ENCODE measurements at regions not wholly inside any gene's neighbourhood (a gene's known extent, or its start where the extent isn't known, plus 50 kb on each side); places are given as distances from the start of the nearest gene placed in this dataset.
"Not testable (repeated sequence)": the region's sequence is repeated elsewhere in the genome, so short reads cannot be mapped to it uniquely, and the experiment has no call there.

GRCh38 chr12:126282691-126283090 lies 1217.5 kb downstream of the AACS start:
- Mint-ChIP-seq H3K27ac (no peak overlapping the region), H3K9me3 (peaks cover 8% of the 10 kb centered on the region), H3K4me1 (no peaks in the 10 kb centered on the region), H3K36me3 (ENCODE audit: low read depth) (no peaks in the 10 kb centered on the region), H3K4me3 (no peak overlapping the region), H3K27me3 (no peaks in the 10 kb centered on the region)
- ATAC-seq (no peak), DNase-seq (no peak)

DNA sequence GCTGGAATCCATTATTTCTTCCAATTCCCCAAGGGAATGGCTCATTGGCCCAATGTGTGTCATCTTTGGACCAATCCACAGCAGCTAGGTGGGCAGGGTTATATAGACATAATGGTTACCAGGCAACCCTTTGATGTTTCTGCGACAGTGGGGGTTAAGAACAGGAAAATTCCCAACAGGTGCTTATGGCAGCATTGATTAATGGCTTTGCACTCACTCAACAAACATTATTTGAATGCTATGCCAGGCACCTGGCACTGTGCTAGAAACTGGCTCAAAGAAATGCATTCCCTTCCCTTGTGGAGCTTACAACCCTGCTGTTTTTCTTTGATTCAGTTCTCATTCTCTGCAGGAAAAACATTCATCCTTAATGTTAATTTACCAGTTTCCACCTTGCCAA lies 1221.0 kb downstream of the AACS start:
- no peaks in the 10 kb centered on the region for H3K36me3 Mint-ChIP-seq (ENCODE audit: low read depth)
- H3K27ac Mint-ChIP-seq, result no peak overlapping the region
- H3K4me3 Mint-ChIP-seq, result no peak overlapping the region
- no peaks in the 10 kb centered on the region for H3K4me1 Mint-ChIP-seq
- DNase-seq (no peak), ATAC-seq (no peak)
- peaks cover 14% of the 10 kb centered on the region for H3K9me3 Mint-ChIP-seq
- H3K27me3 Mint-ChIP-seq, result no peaks in the 10 kb centered on the region

DNA sequence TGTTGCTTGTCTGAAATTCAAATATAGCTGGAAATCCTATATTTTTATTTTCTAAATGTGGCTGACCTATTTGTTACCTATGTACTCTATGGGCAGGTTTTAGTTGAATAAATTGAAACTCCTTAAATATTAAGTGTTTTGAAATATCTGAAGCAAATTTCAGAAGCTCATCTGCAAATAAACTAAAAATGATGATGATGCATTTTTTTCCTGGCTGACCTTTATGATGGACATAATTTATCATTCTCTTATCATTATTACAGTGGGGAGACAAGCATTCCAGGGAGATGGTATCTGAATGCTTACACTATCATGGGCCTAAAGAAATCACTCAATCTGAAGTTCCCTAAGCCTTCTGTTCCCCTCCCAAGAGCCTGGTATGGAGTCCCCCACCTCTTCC lies 1225.2 kb downstream of the AACS start:
- Mint-ChIP-seq H3K27ac (no peak overlapping the region), H3K4me1 (no peaks in the 10 kb centered on the region), H3K4me3 (no peak overlapping the region), H3K9me3 (peaks cover 18% of the 10 kb centered on the region), H3K27me3 (no peaks in the 10 kb centered on the region), H3K36me3 (ENCODE audit: low read depth) (no peaks in the 10 kb centered on the region)
- ATAC-seq, result no peak
- DNase-seq, result no peak

DNA sequence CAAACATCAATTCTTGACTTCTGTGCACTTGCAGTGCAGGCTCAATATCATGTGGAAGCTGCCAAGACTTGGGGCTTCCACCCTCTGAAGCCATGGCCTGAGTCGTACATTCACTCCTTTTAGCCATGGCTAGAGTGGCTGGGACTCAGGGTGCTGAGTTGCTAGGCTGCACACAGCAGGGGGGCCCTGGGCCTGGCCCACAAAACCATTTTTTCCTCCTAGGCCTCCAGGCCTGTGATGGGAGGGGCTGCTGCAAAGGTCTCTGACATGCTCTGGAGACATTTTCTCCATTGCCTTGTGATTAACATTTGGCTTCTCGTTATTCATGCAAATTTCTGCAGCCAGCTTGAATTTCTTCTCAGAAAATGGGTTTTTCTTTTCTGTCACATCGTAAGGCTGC lies 1226.8 kb downstream of the AACS start:
- not testable (repeated sequence) for H3K27me3 Mint-ChIP-seq; H3K4me1 Mint-ChIP-seq; H3K27ac Mint-ChIP-seq; ATAC-seq; DNase-seq; H3K4me3 Mint-ChIP-seq; H3K36me3 Mint-ChIP-seq (ENCODE audit: low read depth)
- H3K9me3 Mint-ChIP-seq, result peaks cover 21% of the 10 kb centered on the region

DNA sequence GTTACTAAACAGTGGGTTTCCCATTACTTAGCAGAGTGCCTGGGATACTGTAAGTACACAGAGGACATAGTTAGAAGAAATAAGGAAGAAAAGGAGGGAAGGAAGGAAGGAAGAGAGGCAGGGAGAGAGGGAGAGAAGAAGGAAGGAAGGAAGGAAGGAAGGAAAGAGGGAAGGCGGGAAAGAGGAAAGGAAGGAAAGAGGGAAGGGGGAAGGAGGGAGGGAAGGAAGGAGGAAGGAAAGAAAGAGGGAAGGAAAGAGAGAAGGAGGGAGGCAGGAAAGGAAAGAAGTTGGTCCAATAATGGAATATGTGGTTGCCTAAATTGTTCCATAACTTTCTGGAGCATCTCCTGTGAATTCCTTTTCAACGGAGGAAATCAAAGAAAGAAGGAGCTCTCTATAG lies 1230.4 kb downstream of the AACS start:
- no peaks in the 10 kb centered on the region for H3K36me3 Mint-ChIP-seq (ENCODE audit: low read depth)
- no peak for ATAC-seq
- DNase-seq, result no peak
- H3K4me3 Mint-ChIP-seq, result no peak overlapping the region
- H3K9me3 Mint-ChIP-seq, result peaks cover 12% of the 10 kb centered on the region
- no peaks in the 10 kb centered on the region for H3K27me3 Mint-ChIP-seq
- H3K27ac Mint-ChIP-seq, result no peak overlapping the region
- H3K4me1 Mint-ChIP-seq, result no peaks in the 10 kb centered on the region

- Mint-ChIP-seq H3K4me1 (no peaks in the 10 kb centered on the region), H3K4me3 (no peak overlapping the region), H3K27me3 (no peaks in the 10 kb centered on the region), H3K27ac (no peak overlapping the region), H3K9me3 (peaks cover 20% of the 10 kb centered on the region), H3K36me3 (ENCODE audit: low read depth) (no peaks in the 10 kb centered on the region)
- no peak for DNase-seq
- ATAC-seq, result no peak
Measured at GRCh38 chr12:126309278-126309677, 1244.0 kb downstream of the AACS start.

GRCh38 chr12:126312457-126312856 lies 1247.2 kb downstream of the AACS start:
- Mint-ChIP-seq H3K4me3 (no peak overlapping the region), H3K9me3 (peaks cover 14% of the 10 kb centered on the region), H3K4me1 (no peaks in the 10 kb centered on the region), H3K27me3 (no peaks in the 10 kb centered on the region), H3K27ac (no peak overlapping the region), H3K36me3 (ENCODE audit: low read depth) (no peaks in the 10 kb centered on the region)
- ATAC-seq (no peak), DNase-seq (no peak)

DNA sequence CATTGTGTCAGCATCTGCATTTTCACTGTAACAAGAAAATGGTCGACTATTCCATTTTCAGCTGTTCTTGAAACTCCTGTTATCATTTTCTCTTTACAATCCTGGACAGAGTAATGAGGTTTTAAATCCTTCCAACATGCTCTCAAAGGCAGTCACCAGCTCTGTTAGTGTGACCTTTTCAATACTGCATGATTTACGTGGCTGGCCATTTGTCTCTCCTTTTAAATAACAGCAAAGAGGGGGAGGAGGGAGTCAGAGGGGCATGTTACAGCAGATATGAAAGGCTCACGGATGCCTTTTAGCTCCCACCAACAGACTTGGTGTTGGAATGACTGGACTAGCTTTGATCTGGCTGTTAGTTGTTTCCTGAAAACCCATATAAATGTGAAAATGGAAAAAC lies 1251.2 kb downstream of the AACS start:
- Mint-ChIP-seq H3K4me3 (no peak overlapping the region), H3K27ac (no peak overlapping the region), H3K4me1 (no peaks in the 10 kb centered on the region), H3K36me3 (ENCODE audit: low read depth) (no peaks in the 10 kb centered on the region), H3K27me3 (no peaks in the 10 kb centered on the region), H3K9me3 (peaks cover 6% of the 10 kb centered on the region)
- ATAC-seq (no peak), DNase-seq (no peak)

GRCh38 chr12:126337556-126338441 lies 1272.6 kb downstream of the AACS start:
- peaks cover 24% of the 10 kb centered on the region for H3K9me3 Mint-ChIP-seq
- no peaks in the 10 kb centered on the region for H3K27me3 Mint-ChIP-seq
- H3K36me3 Mint-ChIP-seq (ENCODE audit: low read depth), result no peaks in the 10 kb centered on the region
- no peak for ATAC-seq
- H3K27ac Mint-ChIP-seq, result no peak overlapping the region
- H3K4me3 Mint-ChIP-seq, result no peak overlapping the region
- H3K4me1 Mint-ChIP-seq, result no peaks in the 10 kb centered on the region
- no peak for DNase-seq

DNA sequence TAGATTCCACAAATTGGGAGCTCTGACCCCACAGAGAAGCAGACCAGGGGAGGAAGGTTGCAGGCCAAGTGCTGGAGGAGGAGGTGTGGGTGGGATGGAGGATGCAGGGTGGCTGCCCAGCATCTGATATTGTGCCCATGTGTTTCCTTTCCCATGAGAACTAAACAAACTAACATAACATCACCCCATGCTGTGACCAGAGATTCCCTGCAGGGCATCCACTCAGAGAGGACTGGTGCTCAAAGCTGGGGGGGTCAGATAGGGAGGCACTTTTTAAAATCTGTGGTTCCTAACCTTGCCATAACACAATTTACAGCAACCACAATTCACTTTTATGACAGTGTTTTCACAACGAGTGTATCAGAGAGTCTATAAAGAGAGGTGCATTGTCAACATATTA lies 1277.6 kb downstream of the AACS start:
- Mint-ChIP-seq H3K27me3 (no peaks in the 10 kb centered on the region), H3K4me1 (no peaks in the 10 kb centered on the region), H3K4me3 (no peak overlapping the region), H3K27ac (no peak overlapping the region), H3K9me3 (peaks cover 23% of the 10 kb centered on the region), H3K36me3 (ENCODE audit: low read depth) (no peaks in the 10 kb centered on the region)
- ATAC-seq (no peak), DNase-seq (no peak)

GRCh38 chr12:126343321-126343720 lies 1278.1 kb downstream of the AACS start:
- H3K4me1 Mint-ChIP-seq, result no peaks in the 10 kb centered on the region
- H3K36me3 Mint-ChIP-seq (ENCODE audit: low read depth), result no peaks in the 10 kb centered on the region
- no peaks in the 10 kb centered on the region for H3K27me3 Mint-ChIP-seq
- ATAC-seq (no peak), DNase-seq (no peak)
- H3K4me3 Mint-ChIP-seq, result no peak overlapping the region
- peaks cover 24% of the 10 kb centered on the region for H3K9me3 Mint-ChIP-seq
- no peak overlapping the region for H3K27ac Mint-ChIP-seq

- peaks cover 10% of the 10 kb centered on the region for H3K9me3 Mint-ChIP-seq
- DNase-seq, result no peak
- no peaks in the 10 kb centered on the region for H3K27me3 Mint-ChIP-seq
Measured at GRCh38 chr12:126346087-126346486, 1280.9 kb downstream of the AACS start.

DNA sequence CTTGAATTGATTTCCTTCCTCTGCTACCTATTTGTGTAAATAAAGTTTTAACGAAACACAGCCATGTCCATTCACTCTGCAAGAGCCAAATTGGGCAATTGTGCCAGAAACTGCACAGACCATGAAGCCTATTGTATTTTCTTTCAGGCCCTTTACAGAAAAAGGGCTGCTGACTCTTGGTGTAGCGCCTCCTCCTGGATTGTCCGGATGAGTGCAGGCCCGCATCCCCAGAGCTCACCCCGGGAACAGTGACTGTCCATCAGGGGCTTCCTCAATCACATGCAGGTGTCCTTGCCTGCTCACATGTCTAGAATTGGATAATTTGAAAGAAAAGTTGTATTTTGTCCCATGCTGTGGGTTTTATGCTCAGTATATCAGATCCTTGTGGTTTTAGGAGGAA lies 1282.2 kb downstream of the AACS start:
- no peaks in the 10 kb centered on the region for H3K36me3 Mint-ChIP-seq (ENCODE audit: low read depth)
- no peak for ATAC-seq
- no peak overlapping the region for H3K27ac Mint-ChIP-seq
- no peak overlapping the region for H3K4me3 Mint-ChIP-seq
- DNase-seq, result no peak
- no peaks in the 10 kb centered on the region for H3K4me1 Mint-ChIP-seq
- H3K9me3 Mint-ChIP-seq, result peaks cover 10% of the 10 kb centered on the region
- no peaks in the 10 kb centered on the region for H3K27me3 Mint-ChIP-seq

More at GRCh38 chr12:126346087-126346486, 1280.9 kb downstream of the AACS start:
- Mint-ChIP-seq H3K27ac (no peak overlapping the region), H3K36me3 (ENCODE audit: low read depth) (no peaks in the 10 kb centered on the region), H3K4me3 (no peak overlapping the region), H3K4me1 (no peaks in the 10 kb centered on the region)
- ATAC-seq, result no peak

- H3K4me1 Mint-ChIP-seq, result no peaks in the 10 kb centered on the region
- no peaks in the 10 kb centered on the region for H3K27me3 Mint-ChIP-seq
- H3K4me3 Mint-ChIP-seq, result no peak overlapping the region
- no peak overlapping the region for H3K27ac Mint-ChIP-seq
- DNase-seq (no peak), ATAC-seq (no peak)
- no peaks in the 10 kb centered on the region for H3K36me3 Mint-ChIP-seq (ENCODE audit: low read depth)
- H3K9me3 Mint-ChIP-seq, result peaks cover 10% of the 10 kb centered on the region
Measured at GRCh38 chr12:126349383-126349782, 1284.1 kb downstream of the AACS start.

GRCh38 chr12:126353604-126354003 lies 1288.4 kb downstream of the AACS start:
- Mint-ChIP-seq H3K27ac (no peak overlapping the region), H3K4me1 (no peaks in the 10 kb centered on the region), H3K27me3 (no peaks in the 10 kb centered on the region), H3K36me3 (ENCODE audit: low read depth) (no peaks in the 10 kb centered on the region), H3K9me3 (peaks cover 6% of the 10 kb centered on the region), H3K4me3 (no peak overlapping the region)
- DNase-seq (no peak), ATAC-seq (no peak)

DNA sequence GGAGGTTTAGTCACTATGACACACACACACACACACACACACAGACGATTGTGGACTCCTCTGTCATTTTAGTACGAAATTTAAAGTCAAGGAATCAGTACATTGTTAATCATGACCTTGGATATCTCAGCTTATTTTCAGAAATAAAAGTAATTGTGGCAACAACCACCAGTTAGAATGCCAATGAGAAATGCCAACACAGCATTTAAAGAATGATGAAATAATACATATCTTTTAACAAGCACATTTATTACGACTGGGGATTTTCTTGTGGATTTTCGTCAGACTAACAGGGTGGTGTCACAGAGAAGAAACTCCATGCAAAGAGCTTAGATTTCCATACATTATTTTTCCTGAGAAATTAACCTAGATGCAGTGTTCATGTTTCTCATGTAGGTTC lies 1289.4 kb downstream of the AACS start:
- Mint-ChIP-seq H3K36me3 (ENCODE audit: low read depth) (no peaks in the 10 kb centered on the region), H3K4me1 (no peaks in the 10 kb centered on the region), H3K27me3 (no peaks in the 10 kb centered on the region), H3K27ac (no peak overlapping the region), H3K9me3 (peaks cover 9% of the 10 kb centered on the region), H3K4me3 (no peak overlapping the region)
- ATAC-seq (no peak), DNase-seq (no peak)
